ENCODE measurements at regions not wholly inside any gene's neighbourhood (a gene's known extent, or its start where the extent isn't known, plus 50 kb on each side); places are given as distances from the start of the nearest gene placed in this dataset.

- peak; percentile 43 for DNase-seq (ENCODE audit: low spot score)
- no peaks in the 10 kb centered on the region for H3K9me3 ChIP-seq (ENCODE audit: low read depth, low read length, poor library complexity, severe bottlenecking)
- no peaks in the 10 kb centered on the region for H3K27me3 ChIP-seq (replicated peaks; ENCODE audit: insufficient read depth, low read depth, low read length, poor library complexity)
- TF ChIP-seq, protein P1, sequence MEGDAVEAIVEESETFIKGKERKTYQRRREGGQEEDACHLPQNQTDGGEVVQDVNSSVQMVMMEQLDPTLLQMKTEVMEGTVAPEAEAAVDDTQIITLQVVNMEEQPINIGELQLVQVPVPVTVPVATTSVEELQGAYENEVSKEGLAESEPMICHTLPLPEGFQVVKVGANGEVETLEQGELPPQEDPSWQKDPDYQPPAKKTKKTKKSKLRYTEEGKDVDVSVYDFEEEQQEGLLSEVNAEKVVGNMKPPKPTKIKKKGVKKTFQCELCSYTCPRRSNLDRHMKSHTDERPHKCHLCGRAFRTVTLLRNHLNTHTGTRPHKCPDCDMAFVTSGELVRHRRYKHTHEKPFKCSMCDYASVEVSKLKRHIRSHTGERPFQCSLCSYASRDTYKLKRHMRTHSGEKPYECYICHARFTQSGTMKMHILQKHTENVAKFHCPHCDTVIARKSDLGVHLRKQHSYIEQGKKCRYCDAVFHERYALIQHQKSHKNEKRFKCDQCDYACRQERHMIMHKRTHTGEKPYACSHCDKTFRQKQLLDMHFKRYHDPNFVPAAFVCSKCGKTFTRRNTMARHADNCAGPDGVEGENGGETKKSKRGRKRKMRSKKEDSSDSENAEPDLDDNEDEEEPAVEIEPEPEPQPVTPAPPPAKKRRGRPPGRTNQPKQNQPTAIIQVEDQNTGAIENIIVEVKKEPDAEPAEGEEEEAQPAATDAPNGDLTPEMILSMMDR (conservative IDR thresholded peaks at IDR 0.05; ENCODE audit: low read depth, low read length), result peak; percentile 58
- no peak for TF ChIP-seq EZH2 (IDR thresholded peaks at IDR 0.05; ENCODE audit: borderline replicate concordance, low read depth, low read length, poor library complexity, severe bottlenecking)
- H3K27ac ChIP-seq (ENCODE audit: low read depth, low read length, poor library complexity, severe bottlenecking), result no peak overlapping the region
- no peak overlapping the region for H3K4me3 ChIP-seq (ENCODE audit: low read depth, low read length, poor library complexity, severe bottlenecking)
- no peaks in the 10 kb centered on the region for H3K36me3 ChIP-seq (ENCODE audit: insufficient read depth, low read length, poor library complexity, severe bottlenecking)
- intact Hi-C loops (cut with micrococcal nuclease; ENCODE audit: unreplicated experiment), result no loop called here
- BruUV-seq (replicated peaks), result no TSS peak
- POLR2A ChIA-PET (ENCODE audit: low non-redundant PET), result no interaction called here
- peaks cover 14% of the 10 kb centered on the region for H3K4me1 ChIP-seq (ENCODE audit: insufficient read depth, low read length, poor library complexity, severe bottlenecking)
- CTCF ChIA-PET, result interaction anchor here (0.6 kb wide), 1 partner anchor 74 kb away, joined by 3 read pairs; no protein-coding TSS in a partner anchor
These were observed 965.5 kb downstream of the TMEM121 start for GRCh38 chr14:106491851-106492250.

DNA sequence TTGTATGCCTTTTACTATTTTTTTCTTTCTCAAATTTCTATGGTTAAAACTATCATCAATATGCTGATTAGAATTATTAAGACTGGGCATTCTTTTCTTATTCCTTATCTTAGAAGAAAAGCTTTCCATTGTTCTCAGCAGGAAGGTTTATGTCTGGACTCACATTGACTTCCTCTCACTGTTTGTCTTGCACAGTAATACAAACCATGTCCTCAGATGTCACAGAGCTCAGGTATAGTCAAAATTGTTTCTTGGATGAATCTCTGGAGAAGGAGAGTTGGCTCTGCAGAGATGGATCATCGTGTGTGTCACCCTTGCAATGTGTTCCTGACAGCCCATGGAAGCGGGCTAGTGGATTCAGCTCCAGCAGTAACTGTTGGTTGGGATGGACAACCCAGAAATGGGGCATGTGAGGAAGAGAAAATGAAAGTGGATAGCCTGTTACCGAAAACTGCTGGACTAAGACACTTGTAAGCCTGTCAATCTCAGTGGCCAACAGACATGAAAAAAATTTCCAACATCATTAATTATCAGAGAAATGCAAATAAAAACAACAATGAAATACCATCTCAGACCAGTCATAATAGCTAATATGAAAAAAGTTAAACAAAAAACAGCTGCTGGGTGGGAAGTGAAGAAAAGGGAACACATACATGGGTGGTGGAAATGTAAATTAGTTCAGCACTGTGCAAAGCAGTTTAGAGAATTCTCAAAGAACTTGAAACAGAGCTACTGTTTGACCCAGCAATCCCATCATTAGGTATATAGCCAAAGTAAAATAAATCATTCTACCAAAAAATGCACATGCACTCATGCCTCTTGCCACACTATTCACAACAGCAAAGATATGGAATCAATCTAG lies 967.8 kb downstream of the TMEM121 start:
- no TSS peak for BruUV-seq (replicated peaks)
- TF ChIP-seq, protein P1 (conservative IDR thresholded peaks at IDR 0.05; ENCODE audit: low read depth, low read length), result no peak
- TF ChIP-seq EZH2 (IDR thresholded peaks at IDR 0.05; ENCODE audit: borderline replicate concordance, low read depth, low read length, poor library complexity, severe bottlenecking), result no peak
- DNase-seq (ENCODE audit: low spot score), result no peak
- POLR2A ChIA-PET (ENCODE audit: low non-redundant PET), result no interaction called here
- no peaks in the 10 kb centered on the region for H3K36me3 ChIP-seq (ENCODE audit: insufficient read depth, low read length, poor library complexity, severe bottlenecking)
- peaks cover under 1% of the 10 kb centered on the region for H3K9me3 ChIP-seq (ENCODE audit: low read depth, low read length, poor library complexity, severe bottlenecking)
- H3K4me1 ChIP-seq (ENCODE audit: insufficient read depth, low read length, poor library complexity, severe bottlenecking), result peaks cover 14% of the 10 kb centered on the region
- intact Hi-C loops (cut with micrococcal nuclease; ENCODE audit: unreplicated experiment), result no loop called here
- H3K27me3 ChIP-seq (replicated peaks; ENCODE audit: insufficient read depth, low read depth, low read length, poor library complexity), result no peaks in the 10 kb centered on the region
- CTCF ChIA-PET, result no interaction called here
- no peak overlapping the region for H3K27ac ChIP-seq (ENCODE audit: low read depth, low read length, poor library complexity, severe bottlenecking)
- H3K4me3 ChIP-seq (ENCODE audit: low read depth, low read length, poor library complexity, severe bottlenecking), result no peak overlapping the region

- POLR2A ChIA-PET (ENCODE audit: low non-redundant PET), result no interaction called here
- Histone ChIP-seq H3K4me1 (ENCODE audit: insufficient read depth, low read length, poor library complexity, severe bottlenecking) (peaks cover 55% of the 10 kb centered on the region), H3K27ac (ENCODE audit: low read depth, low read length, poor library complexity, severe bottlenecking) (peak overlapping the region; percentile 93), H3K9me3 (ENCODE audit: low read depth, low read length, poor library complexity, severe bottlenecking) (peaks cover 5% of the 10 kb centered on the region), H3K4me3 (ENCODE audit: low read depth, low read length, poor library complexity, severe bottlenecking) (no peak overlapping the region), H3K27me3 (replicated peaks; ENCODE audit: insufficient read depth, low read depth, low read length, poor library complexity) (no peaks in the 10 kb centered on the region), H3K36me3 (ENCODE audit: insufficient read depth, low read length, poor library complexity, severe bottlenecking) (no peaks in the 10 kb centered on the region)
- CTCF ChIA-PET, result interaction anchor here (0.6 to 1.3 kb wide), 3 partner anchors 64 to 193 kb away, joined by 4 to 6 read pairs (median 4); no protein-coding TSS in a partner anchor
- DNase-seq (ENCODE audit: low spot score), result no peak
- BruUV-seq (replicated peaks), result no TSS peak
- TF ChIP-seq EZH2 (IDR thresholded peaks at IDR 0.05; ENCODE audit: borderline replicate concordance, low read depth, low read length, poor library complexity, severe bottlenecking), result no peak
- TF ChIP-seq, protein P1 (conservative IDR thresholded peaks at IDR 0.05; ENCODE audit: low read depth, low read length), result no peak
- intact Hi-C loops (cut with micrococcal nuclease; ENCODE audit: unreplicated experiment), result no loop called here
These were observed 974.2 kb downstream of the TMEM121 start for GRCh38 chr14:106500571-106500970.
